ENCODE measurements at regions not wholly inside any gene's neighbourhood (a gene's known extent, or its start where the extent isn't known, plus 50 kb on each side); places are given as distances from the start of the nearest gene placed in this dataset.

DNA sequence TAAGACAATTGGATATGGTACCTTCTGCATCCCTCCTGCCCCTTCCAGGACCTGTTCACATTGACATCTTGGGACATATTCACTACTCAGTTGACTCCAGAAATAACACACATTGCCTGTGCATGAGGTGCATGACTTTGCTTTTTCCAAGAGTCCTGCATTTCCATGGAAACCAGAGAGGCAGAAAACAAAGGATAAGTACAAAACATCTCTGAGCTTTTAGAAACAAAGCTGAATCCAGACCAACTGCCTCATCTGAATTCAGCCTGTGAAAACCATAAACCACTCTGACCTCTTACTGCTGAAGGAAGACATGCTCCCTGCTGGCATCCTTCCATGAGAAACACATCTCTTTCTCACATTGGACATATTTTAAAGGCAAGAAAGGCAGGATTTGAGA is 695.1 kb downstream of the TAF11L14 start:
- no peak overlapping the region for H3K23ac ChIP-seq (ENCODE audit: low read length)
- H3K27ac ChIP-seq (ENCODE audit: low read depth, low read length) = no peak overlapping the region
- no peaks in the 10 kb centered on the region for H3K4me1 ChIP-seq (ENCODE audit: control insufficient read depth, low read depth, low read length)
- no peak overlapping the region for H2BK120ac ChIP-seq (ENCODE audit: low read depth, low read length)
- peak; percentile 32 for DNase-seq
- no peak overlapping the region for H3K4ac ChIP-seq (ENCODE audit: low read depth, low read length)
- no peak overlapping the region for H2BK5ac ChIP-seq (ENCODE audit: low read length)
- no peak overlapping the region for H2BK15ac ChIP-seq (replicated peaks; ENCODE audit: low read depth)
- H3K56ac ChIP-seq (ENCODE audit: low read length) = no peak overlapping the region
- no peak overlapping the region for H2AK5ac ChIP-seq (ENCODE audit: low read length)
- H4K5ac ChIP-seq (ENCODE audit: low read length) = no peak overlapping the region
- H3K79me2 ChIP-seq (ENCODE audit: control insufficient read depth, insufficient read depth, low read length) = no peaks in the 10 kb centered on the region
- H3K79me1 ChIP-seq (ENCODE audit: low read length) = no peaks in the 10 kb centered on the region
- no peak overlapping the region for H3K9ac ChIP-seq (ENCODE audit: low read length)
- no peaks in the 10 kb centered on the region for H3K27me3 ChIP-seq (ENCODE audit: insufficient read depth, low read length, poor library complexity)
- no peak overlapping the region for H3K18ac ChIP-seq (ENCODE audit: low read length)
- no peak overlapping the region for H4K8ac ChIP-seq (ENCODE audit: low read depth, low read length)
- H3K4me3 ChIP-seq (ENCODE audit: low read length) = no peak overlapping the region
- H3K36me3 ChIP-seq (ENCODE audit: control insufficient read depth, insufficient read depth, low read length) = no peaks in the 10 kb centered on the region
- no peak overlapping the region for H3K4me2 ChIP-seq (ENCODE audit: low read length)

DNA sequence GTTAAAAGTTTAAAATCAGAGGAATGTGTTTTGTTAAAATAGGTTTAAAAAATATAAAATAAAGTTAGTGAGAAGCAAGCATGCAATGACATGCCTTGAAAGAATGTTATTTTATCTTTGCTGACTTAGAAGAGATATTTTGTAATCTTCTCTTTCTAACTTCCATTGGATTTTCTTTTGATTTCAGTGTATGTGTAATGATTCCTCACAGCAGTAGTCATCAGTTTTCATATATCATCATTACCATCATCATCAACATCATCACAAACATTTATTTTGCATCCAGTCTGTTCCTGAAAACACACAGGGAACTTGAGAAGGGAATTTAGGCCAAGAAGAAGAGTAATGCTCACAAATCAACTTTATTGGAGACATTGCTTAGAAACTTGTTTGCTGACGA is 699.6 kb downstream of the TAF11L14 start:
- Histone ChIP-seq H2AK5ac (ENCODE audit: low read length) (no peak overlapping the region), H3K79me1 (ENCODE audit: low read length) (no peaks in the 10 kb centered on the region), H3K4me3 (ENCODE audit: low read length) (no peak overlapping the region), H4K5ac (ENCODE audit: low read length) (no peak overlapping the region), H3K4ac (ENCODE audit: low read depth, low read length) (no peak overlapping the region), H4K8ac (ENCODE audit: low read depth, low read length) (no peak overlapping the region), H3K18ac (ENCODE audit: low read length) (no peak overlapping the region), H3K4me2 (ENCODE audit: low read length) (no peak overlapping the region), H3K79me2 (ENCODE audit: control insufficient read depth, insufficient read depth, low read length) (no peaks in the 10 kb centered on the region), H3K23ac (ENCODE audit: low read length) (no peak overlapping the region), H3K56ac (ENCODE audit: low read length) (no peak overlapping the region), H3K9ac (ENCODE audit: low read length) (no peak overlapping the region), H3K27me3 (ENCODE audit: insufficient read depth, low read length, poor library complexity) (no peaks in the 10 kb centered on the region), H3K36me3 (ENCODE audit: control insufficient read depth, insufficient read depth, low read length) (no peaks in the 10 kb centered on the region), H2BK5ac (ENCODE audit: low read length) (no peak overlapping the region), H3K4me1 (ENCODE audit: control insufficient read depth, low read depth, low read length) (no peaks in the 10 kb centered on the region), H2BK120ac (ENCODE audit: low read depth, low read length) (no peak overlapping the region), H3K27ac (ENCODE audit: low read depth, low read length) (no peak overlapping the region), H2BK15ac (replicated peaks; ENCODE audit: low read depth) (no peak overlapping the region)
- no CpG with 5 or more reads among the region's 1 CpG for WGBS (ENCODE audit: extremely low coverage, insufficient coverage, low lambda C conversion rate)
- no peak for DNase-seq

DNA sequence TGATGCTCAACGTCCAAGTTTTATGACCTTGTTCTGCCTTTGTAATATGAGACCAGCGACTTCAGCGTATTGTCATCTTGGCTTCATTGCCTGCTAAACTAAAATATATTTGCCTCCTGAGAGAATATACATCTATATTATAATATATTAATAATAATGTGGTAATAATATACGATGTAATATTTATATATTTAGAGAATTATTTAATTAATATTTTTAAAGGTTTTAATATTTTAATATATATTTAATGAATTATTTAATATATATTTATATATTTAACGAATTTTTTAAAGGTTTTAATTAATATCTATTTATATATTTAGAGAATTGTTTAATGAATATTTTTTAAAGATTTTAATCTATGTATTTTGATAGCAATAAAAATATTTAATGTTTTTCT is 700.7 kb downstream of the TAF11L14 start:
- H3K4ac ChIP-seq (ENCODE audit: low read depth, low read length) = no peak overlapping the region
- H4K8ac ChIP-seq (ENCODE audit: low read depth, low read length) = no peak overlapping the region
- no peak overlapping the region for H2BK120ac ChIP-seq (ENCODE audit: low read depth, low read length)
- no peak overlapping the region for H4K5ac ChIP-seq (ENCODE audit: low read length)
- no peak overlapping the region for H3K23ac ChIP-seq (ENCODE audit: low read length)
- DNase-seq = no peak
- no peaks in the 10 kb centered on the region for H3K79me1 ChIP-seq (ENCODE audit: low read length)
- no peak overlapping the region for H3K9ac ChIP-seq (ENCODE audit: low read length)
- WGBS (ENCODE audit: extremely low coverage, insufficient coverage, low lambda C conversion rate) = no CpG with 5 or more reads among the region's 5 CpGs
- no peak overlapping the region for H2BK15ac ChIP-seq (replicated peaks; ENCODE audit: low read depth)
- H3K56ac ChIP-seq (ENCODE audit: low read length) = no peak overlapping the region
- no peak overlapping the region for H3K4me2 ChIP-seq (ENCODE audit: low read length)
- H3K4me1 ChIP-seq (ENCODE audit: control insufficient read depth, low read depth, low read length) = no peaks in the 10 kb centered on the region
- H3K4me3 ChIP-seq (ENCODE audit: low read length) = no peak overlapping the region
- no peak overlapping the region for H2BK5ac ChIP-seq (ENCODE audit: low read length)
- no peak overlapping the region for H2AK5ac ChIP-seq (ENCODE audit: low read length)
- no peaks in the 10 kb centered on the region for H3K79me2 ChIP-seq (ENCODE audit: control insufficient read depth, insufficient read depth, low read length)
- no peaks in the 10 kb centered on the region for H3K36me3 ChIP-seq (ENCODE audit: control insufficient read depth, insufficient read depth, low read length)
- no peaks in the 10 kb centered on the region for H3K27me3 ChIP-seq (ENCODE audit: insufficient read depth, low read length, poor library complexity)
- H3K18ac ChIP-seq (ENCODE audit: low read length) = no peak overlapping the region
- no peak overlapping the region for H3K27ac ChIP-seq (ENCODE audit: low read depth, low read length)

DNA sequence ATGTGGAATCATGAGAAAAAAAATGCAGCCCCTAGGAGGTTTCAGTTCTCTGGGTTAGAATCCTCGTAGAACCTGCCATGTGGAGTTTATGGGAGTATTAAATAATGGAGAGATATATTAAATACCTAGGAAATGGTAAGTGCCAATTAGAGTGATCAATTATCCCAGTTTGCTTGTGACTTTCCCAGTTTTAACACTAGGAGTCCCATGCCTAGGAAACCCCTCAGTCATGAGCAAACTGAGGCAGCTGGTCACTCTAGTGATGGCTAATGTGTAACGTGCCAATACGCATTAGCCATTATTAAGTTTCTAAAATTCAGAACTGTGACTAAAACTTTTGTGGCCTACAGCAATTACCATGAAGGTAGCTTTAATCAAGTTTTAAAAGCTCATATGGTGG is 720.6 kb downstream of the TAF11L14 start:
- no peaks in the 10 kb centered on the region for H3K4me1 ChIP-seq (ENCODE audit: control insufficient read depth, low read depth, low read length)
- H2BK120ac ChIP-seq (ENCODE audit: low read depth, low read length) = no peak overlapping the region
- H2BK5ac ChIP-seq (ENCODE audit: low read length) = no peak overlapping the region
- H3K18ac ChIP-seq (ENCODE audit: low read length) = no peak overlapping the region
- no peak overlapping the region for H2BK15ac ChIP-seq (replicated peaks; ENCODE audit: low read depth)
- H3K4me3 ChIP-seq (ENCODE audit: low read length) = no peak overlapping the region
- no peak overlapping the region for H3K9ac ChIP-seq (ENCODE audit: low read length)
- no peak overlapping the region for H3K56ac ChIP-seq (ENCODE audit: low read length)
- no peaks in the 10 kb centered on the region for H3K79me2 ChIP-seq (ENCODE audit: control insufficient read depth, insufficient read depth, low read length)
- no peak overlapping the region for H3K27ac ChIP-seq (ENCODE audit: low read depth, low read length)
- no peak overlapping the region for H4K5ac ChIP-seq (ENCODE audit: low read length)
- H3K27me3 ChIP-seq (ENCODE audit: insufficient read depth, low read length, poor library complexity) = no peaks in the 10 kb centered on the region
- H3K23ac ChIP-seq (ENCODE audit: low read length) = no peak overlapping the region
- H2AK5ac ChIP-seq (ENCODE audit: low read length) = no peak overlapping the region
- no peak for DNase-seq
- no peak overlapping the region for H4K8ac ChIP-seq (ENCODE audit: low read depth, low read length)
- WGBS (ENCODE audit: extremely low coverage, insufficient coverage, low lambda C conversion rate) = no CpG with 5 or more reads among the region's 3 CpGs
- H3K4ac ChIP-seq (ENCODE audit: low read depth, low read length) = no peak overlapping the region
- no peaks in the 10 kb centered on the region for H3K79me1 ChIP-seq (ENCODE audit: low read length)
- no peaks in the 10 kb centered on the region for H3K36me3 ChIP-seq (ENCODE audit: control insufficient read depth, insufficient read depth, low read length)
- no peak overlapping the region for H3K4me2 ChIP-seq (ENCODE audit: low read length)

DNA sequence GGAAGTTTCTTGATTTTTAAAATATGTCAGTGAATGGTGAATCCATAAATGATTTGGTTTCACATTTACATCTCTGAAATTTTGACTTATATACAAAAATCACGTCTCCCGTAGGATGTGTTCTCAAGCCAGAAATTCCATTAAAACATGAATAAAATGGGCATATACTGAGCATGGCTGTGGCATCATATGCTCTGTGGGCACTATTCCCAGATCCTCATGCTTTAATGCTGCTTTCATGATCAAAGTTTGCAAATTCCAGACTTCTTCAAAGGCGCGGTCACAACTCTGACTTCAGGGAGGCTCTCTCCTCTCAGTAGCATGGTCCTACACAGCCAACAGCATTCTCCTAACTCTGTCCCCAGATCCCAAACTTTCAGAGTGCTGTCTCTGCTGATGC is 723.2 kb downstream of the TAF11L14 start:
- Histone ChIP-seq H3K4me2 (ENCODE audit: low read length) (no peak overlapping the region), H3K23ac (ENCODE audit: low read length) (no peak overlapping the region)
- no peak for DNase-seq

DNA sequence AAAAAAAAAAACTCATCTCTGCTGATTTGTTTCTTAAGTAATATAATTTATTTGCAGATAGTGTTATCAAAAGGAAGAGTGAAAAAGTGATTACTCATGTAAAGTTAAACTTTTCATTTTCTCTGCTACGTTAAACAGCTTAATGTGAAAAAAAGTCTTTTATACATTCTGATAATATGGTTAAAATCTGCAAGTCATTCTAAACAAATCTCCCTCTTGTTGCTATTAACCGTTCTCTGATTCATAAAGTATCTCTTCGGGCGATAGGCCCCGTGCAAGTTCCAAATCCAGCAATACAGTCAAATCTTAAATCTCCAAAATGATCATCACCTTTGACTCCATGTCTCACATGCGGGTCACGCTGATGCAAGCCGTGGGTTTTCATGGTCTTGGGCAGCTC is 732.0 kb downstream of the TAF11L14 start:
- Histone ChIP-seq H3K27me3 (ENCODE audit: insufficient read depth, low read length, poor library complexity) (no peaks in the 10 kb centered on the region), H2BK5ac (ENCODE audit: low read length) (no peak overlapping the region), H3K79me1 (ENCODE audit: low read length) (no peaks in the 10 kb centered on the region), H3K56ac (ENCODE audit: low read length) (no peak overlapping the region), H3K4me3 (ENCODE audit: low read length) (no peak overlapping the region), H3K79me2 (ENCODE audit: control insufficient read depth, insufficient read depth, low read length) (no peaks in the 10 kb centered on the region), H4K8ac (ENCODE audit: low read depth, low read length) (no peak overlapping the region), H2BK15ac (replicated peaks; ENCODE audit: low read depth) (no peak overlapping the region), H3K36me3 (ENCODE audit: control insufficient read depth, insufficient read depth, low read length) (no peaks in the 10 kb centered on the region), H3K23ac (ENCODE audit: low read length) (no peak overlapping the region), H3K9ac (ENCODE audit: low read length) (no peak overlapping the region), H3K4me1 (ENCODE audit: control insufficient read depth, low read depth, low read length) (peaks cover 3% of the 10 kb centered on the region), H3K4me2 (ENCODE audit: low read length) (no peak overlapping the region), H2BK120ac (ENCODE audit: low read depth, low read length) (no peak overlapping the region), H3K4ac (ENCODE audit: low read depth, low read length) (no peak overlapping the region), H3K27ac (ENCODE audit: low read depth, low read length) (no peak overlapping the region), H3K18ac (ENCODE audit: low read length) (no peak overlapping the region), H4K5ac (ENCODE audit: low read length) (no peak overlapping the region), H2AK5ac (ENCODE audit: low read length) (no peak overlapping the region)
- DNase-seq = no peak
- WGBS (ENCODE audit: extremely low coverage, insufficient coverage, low lambda C conversion rate) = no CpG with 5 or more reads among the region's 8 CpGs

More for the DNA sequence above, 723.2 kb downstream of the TAF11L14 start:
- Histone ChIP-seq H3K36me3 (ENCODE audit: control insufficient read depth, insufficient read depth, low read length) (no peaks in the 10 kb centered on the region), H2BK120ac (ENCODE audit: low read depth, low read length) (no peak overlapping the region), H4K8ac (ENCODE audit: low read depth, low read length) (no peak overlapping the region), H3K18ac (ENCODE audit: low read length) (no peak overlapping the region), H3K4me1 (ENCODE audit: control insufficient read depth, low read depth, low read length) (no peaks in the 10 kb centered on the region), H3K4me3 (ENCODE audit: low read length) (no peak overlapping the region), H3K56ac (ENCODE audit: low read length) (no peak overlapping the region), H3K79me1 (ENCODE audit: low read length) (no peaks in the 10 kb centered on the region), H2BK5ac (ENCODE audit: low read length) (no peak overlapping the region), H3K27me3 (ENCODE audit: insufficient read depth, low read length, poor library complexity) (no peaks in the 10 kb centered on the region), H3K79me2 (ENCODE audit: control insufficient read depth, insufficient read depth, low read length) (no peaks in the 10 kb centered on the region), H3K27ac (ENCODE audit: low read depth, low read length) (no peak overlapping the region), H3K4ac (ENCODE audit: low read depth, low read length) (no peak overlapping the region), H2BK15ac (replicated peaks; ENCODE audit: low read depth) (no peak overlapping the region), H2AK5ac (ENCODE audit: low read length) (no peak overlapping the region), H3K9ac (ENCODE audit: low read length) (no peak overlapping the region), H4K5ac (ENCODE audit: low read length) (no peak overlapping the region)
- WGBS (ENCODE audit: extremely low coverage, insufficient coverage, low lambda C conversion rate) = no CpG with 5 or more reads among the region's 4 CpGs
